ENCODE measurements at regions not wholly inside any gene's neighbourhood (a gene's known extent, or its start where the extent isn't known, plus 50 kb on each side); places are given as distances from the start of the nearest gene placed in this dataset.

GRCh38 chr16:9412031-9412914 is 320.8 kb downstream of the HAPSTR1 start:
- no peak for DNase-seq (ENCODE audit: low read depth)

GRCh38 chr16:9412915-9413264 is 321.4 kb downstream of the HAPSTR1 start:
- DNase-seq (ENCODE audit: low read depth) = no peak

- no peak for DNase-seq (ENCODE audit: low read depth)
Observed at GRCh38 chr16:9415545-9415944, 324.1 kb downstream of the HAPSTR1 start.

- no peak for DNase-seq (ENCODE audit: low read depth)
Observed at GRCh38 chr16:9417898-9418297, 326.5 kb downstream of the HAPSTR1 start.

GRCh38 chr16:9419161-9419560 is 327.7 kb downstream of the HAPSTR1 start:
- no peak for DNase-seq (ENCODE audit: low read depth)

- DNase-seq (ENCODE audit: low read depth) = no peak
Observed at GRCh38 chr16:9422762-9423513, 331.5 kb downstream of the HAPSTR1 start.

- no peak for DNase-seq (ENCODE audit: low read depth)
Observed at GRCh38 chr16:9425236-9425635, 333.8 kb downstream of the HAPSTR1 start.

GRCh38 chr16:9428355-9429005 is 337.0 kb downstream of the HAPSTR1 start:
- DNase-seq (ENCODE audit: low read depth) = no peak

GRCh38 chr16:9429646-9430330 is 338.3 kb downstream of the HAPSTR1 start:
- DNase-seq (ENCODE audit: low read depth) = no peak

GRCh38 chr16:9434659-9435058 is 343.2 kb downstream of the HAPSTR1 start:
- no peak for DNase-seq (ENCODE audit: low read depth)

- DNase-seq (ENCODE audit: low read depth) = no peak
Observed at GRCh38 chr16:9436175-9436574, 344.7 kb downstream of the HAPSTR1 start.

- peak; percentile 24 for DNase-seq (ENCODE audit: low read depth)
Observed at GRCh38 chr16:9437115-9437514, 345.7 kb downstream of the HAPSTR1 start.

GRCh38 chr16:9438991-9439390 is 347.5 kb downstream of the HAPSTR1 start:
- DNase-seq (ENCODE audit: low read depth) = peak; percentile 1

GRCh38 chr16:9441012-9441411 is 349.6 kb downstream of the HAPSTR1 start:
- DNase-seq (ENCODE audit: low read depth) = no peak

GRCh38 chr16:9443864-9444263 is 352.4 kb downstream of the HAPSTR1 start:
- no peak for DNase-seq (ENCODE audit: low read depth)

GRCh38 chr16:9446471-9447194 is 355.2 kb downstream of the HAPSTR1 start:
- DNase-seq (ENCODE audit: low read depth) = no peak

GRCh38 chr16:9447195-9447551 is 355.7 kb downstream of the HAPSTR1 start:
- no peak for DNase-seq (ENCODE audit: low read depth)

- DNase-seq (ENCODE audit: low read depth) = no peak
Observed at GRCh38 chr16:9447699-9448098, 356.3 kb downstream of the HAPSTR1 start.

- no peak for DNase-seq (ENCODE audit: low read depth)
Observed at GRCh38 chr16:9449597-9449996, 358.2 kb downstream of the HAPSTR1 start.

- no peak for DNase-seq (ENCODE audit: low read depth)
Observed at GRCh38 chr16:9457215-9457614, 365.8 kb downstream of the HAPSTR1 start.

GRCh38 chr16:9458816-9459215 is 367.4 kb downstream of the HAPSTR1 start:
- DNase-seq (ENCODE audit: low read depth) = no peak

Measured in M059J (cell line).